ENCODE measurements at regions not wholly inside any gene's neighbourhood (a gene's known extent, or its start where the extent isn't known, plus 50 kb on each side); places are given as distances from the start of the nearest gene placed in this dataset.

DNA sequence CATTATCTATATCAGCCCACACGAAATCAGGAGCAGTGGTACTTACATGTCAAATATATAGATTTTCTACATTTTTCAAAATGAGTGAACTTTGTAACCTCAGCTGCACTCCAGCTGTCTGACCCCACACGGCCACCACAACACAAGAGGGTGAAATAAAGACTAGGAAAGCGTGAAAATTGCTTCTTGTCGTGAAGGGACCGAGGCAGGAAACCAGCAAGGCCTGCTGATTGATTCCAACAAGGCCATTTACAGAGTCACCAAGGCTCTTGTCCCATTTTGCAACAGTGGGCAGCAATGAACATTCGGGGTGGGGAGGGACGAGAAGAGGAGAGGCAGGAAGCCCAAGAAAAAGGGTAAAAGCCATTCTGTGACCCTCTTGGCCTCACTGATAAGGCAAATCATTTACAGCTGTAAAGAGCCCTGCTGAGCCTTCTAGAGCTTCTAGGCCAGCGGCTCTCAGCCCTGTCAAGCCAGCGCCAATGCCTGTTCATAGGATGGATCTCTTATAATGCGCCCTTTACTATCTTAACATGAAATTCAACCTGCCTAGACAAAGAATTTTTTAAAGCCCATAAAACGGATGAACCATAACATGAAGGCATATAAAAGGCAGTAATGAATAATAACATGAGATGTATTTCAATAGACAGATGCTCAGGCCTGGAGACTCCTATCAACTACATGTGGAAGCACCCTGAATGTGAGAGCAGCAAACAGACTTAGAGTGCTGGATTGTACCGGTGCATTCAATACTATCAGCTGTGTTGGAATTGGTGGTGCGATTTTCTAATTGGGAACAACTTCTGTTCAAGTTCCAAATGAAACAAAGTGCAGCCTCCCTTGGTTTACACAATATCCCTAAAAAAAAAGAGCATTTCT, 269.0 kb downstream of the CDCA7 start:
- H3K4me3 Mint-ChIP-seq: no peak overlapping the region
- DNase-seq (no peak), ATAC-seq (replicated peaks) (no peak)
- no peak overlapping the region for H3K27ac Mint-ChIP-seq
- no peaks in the 10 kb centered on the region for H3K9me3 Mint-ChIP-seq
- H3K36me3 Mint-ChIP-seq (ENCODE audit: insufficient read depth): no peaks in the 10 kb centered on the region
- H3K4me1 Mint-ChIP-seq (ENCODE audit: low read depth in 2 of 2): no peaks in the 10 kb centered on the region
- peaks cover 44 to 65% of the 10 kb centered on the region in 2 donors for H3K27me3 Mint-ChIP-seq

- Mint-ChIP-seq H3K27me3 (peaks cover 46 to 64% of the 10 kb centered on the region in 2 donors), H3K36me3 (ENCODE audit: insufficient read depth) (no peaks in the 10 kb centered on the region), H3K9me3 (no peaks in the 10 kb centered on the region), H3K27ac (no peak overlapping the region), H3K4me3 (no peak overlapping the region), H3K4me1 (ENCODE audit: low read depth in 2 of 2) (no peaks in the 10 kb centered on the region)
- DNase-seq (no peak), ATAC-seq (replicated peaks) (no peak)
These were observed 270.6 kb downstream of the CDCA7 start for GRCh38 chr2:173625315-173625714.

GRCh38 chr2:173629076-173629475, 274.4 kb downstream of the CDCA7 start:
- ATAC-seq (replicated peaks) (no peak), DNase-seq (no peak)
- Mint-ChIP-seq H3K4me1 (ENCODE audit: low read depth in 2 of 2) (no peaks in the 10 kb centered on the region), H3K9me3 (no peaks in the 10 kb centered on the region), H3K36me3 (ENCODE audit: insufficient read depth) (no peaks in the 10 kb centered on the region), H3K4me3 (no peak overlapping the region), H3K27ac (no peak overlapping the region), H3K27me3 (peaks cover 48 to 54% of the 10 kb centered on the region in 2 donors)

DNA sequence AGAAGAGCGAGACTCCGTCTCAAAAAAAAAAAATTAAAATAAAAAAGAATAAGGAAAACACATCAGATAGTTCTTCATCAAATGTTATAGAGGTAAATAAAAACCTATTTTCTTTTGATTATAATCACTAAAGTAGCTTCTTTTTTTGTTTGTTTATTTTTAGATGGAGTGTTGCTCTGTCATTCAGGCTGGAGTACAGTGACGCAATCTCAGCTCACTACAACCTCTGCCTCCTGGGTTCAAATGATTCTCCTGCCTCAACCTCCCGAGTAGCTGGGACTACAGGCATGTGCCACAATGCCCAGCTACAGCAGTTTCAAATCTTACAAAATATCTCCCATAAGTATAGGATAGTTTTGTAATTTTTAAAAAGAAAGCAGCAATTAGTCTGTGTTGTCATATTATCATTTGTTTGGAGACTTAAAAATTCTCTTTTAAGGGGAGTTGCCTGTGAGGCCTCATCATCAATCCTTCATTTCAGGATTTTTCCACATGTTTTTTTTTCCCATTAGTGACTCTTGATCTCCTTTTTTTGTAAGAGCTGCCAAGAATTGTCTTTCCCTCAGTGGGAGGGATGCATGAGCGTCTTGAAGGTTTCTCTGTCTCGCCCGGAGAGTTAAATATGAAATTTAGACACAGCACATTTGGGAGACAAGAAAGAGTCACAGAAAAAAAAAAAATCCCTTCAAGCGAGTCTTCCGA, 275.9 kb downstream of the CDCA7 start:
- Mint-ChIP-seq H3K4me1 (ENCODE audit: low read depth in 2 of 2) (no peaks in the 10 kb centered on the region), H3K27me3 (peaks cover 49 to 51% of the 10 kb centered on the region in 2 donors), H3K4me3 (no peak overlapping the region)

GRCh38 chr2:173631127-173631460, 276.4 kb downstream of the CDCA7 start:
- no peaks in the 10 kb centered on the region for H3K4me1 Mint-ChIP-seq (ENCODE audit: low read depth in 2 of 2)
- H3K9me3 Mint-ChIP-seq: no peaks in the 10 kb centered on the region
- DNase-seq (no peak), ATAC-seq (replicated peaks) (no peak)
- H3K36me3 Mint-ChIP-seq (ENCODE audit: insufficient read depth): no peaks in the 10 kb centered on the region
- no peak overlapping the region for H3K4me3 Mint-ChIP-seq
- H3K27me3 Mint-ChIP-seq: peaks cover 46 to 53% of the 10 kb centered on the region in 2 donors
- no peak overlapping the region for H3K27ac Mint-ChIP-seq

More for the DNA sequence above, 275.9 kb downstream of the CDCA7 start:
- no peak overlapping the region for H3K27ac Mint-ChIP-seq
- no peaks in the 10 kb centered on the region for H3K36me3 Mint-ChIP-seq (ENCODE audit: insufficient read depth)
- DNase-seq: no peak
- H3K9me3 Mint-ChIP-seq: no peaks in the 10 kb centered on the region
- no peak for ATAC-seq (replicated peaks)

GRCh38 chr2:173644146-173644545, 289.5 kb downstream of the CDCA7 start:
- Mint-ChIP-seq H3K27me3 (peaks cover 18 to 52% of the 10 kb centered on the region in 2 donors), H3K9me3 (no peaks in the 10 kb centered on the region), H3K36me3 (ENCODE audit: insufficient read depth) (no peaks in the 10 kb centered on the region), H3K27ac (no peak overlapping the region), H3K4me1 (ENCODE audit: low read depth in 2 of 2) (no peaks in the 10 kb centered on the region), H3K4me3 (no peak overlapping the region)
- DNase-seq (no peak), ATAC-seq (replicated peaks) (no peak)

GRCh38 chr2:173647681-173648311, 293.1 kb downstream of the CDCA7 start:
- no peaks in the 10 kb centered on the region for H3K9me3 Mint-ChIP-seq
- H3K4me1 Mint-ChIP-seq (ENCODE audit: low read depth in 2 of 2): no peaks in the 10 kb centered on the region
- H3K36me3 Mint-ChIP-seq (ENCODE audit: insufficient read depth): no peaks in the 10 kb centered on the region
- ATAC-seq (replicated peaks) (no peak), DNase-seq (no peak)
- no peak overlapping the region for H3K4me3 Mint-ChIP-seq
- no peak overlapping the region for H3K27ac Mint-ChIP-seq
- peaks cover 21 to 46% of the 10 kb centered on the region in 2 donors for H3K27me3 Mint-ChIP-seq

DNA sequence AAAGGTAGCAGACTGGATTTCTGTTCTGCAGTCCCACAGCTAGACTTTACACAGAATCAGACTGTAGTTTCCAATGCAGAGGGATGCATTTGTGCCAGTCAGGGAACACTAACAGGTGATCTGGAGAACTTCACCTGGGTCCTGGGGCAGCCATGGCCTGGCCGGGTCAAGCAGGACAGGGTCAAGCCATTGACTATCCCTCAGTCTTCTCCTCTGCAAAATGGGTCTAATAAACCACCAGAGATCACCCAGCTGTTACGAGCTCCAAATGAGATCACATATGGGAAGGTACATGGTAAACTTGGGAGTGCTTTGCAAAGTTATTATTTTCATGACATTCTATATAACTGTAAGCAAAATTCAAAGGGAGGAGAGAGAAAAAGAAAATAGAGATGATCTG, 294.1 kb downstream of the CDCA7 start:
- Mint-ChIP-seq H3K9me3 (no peaks in the 10 kb centered on the region), H3K27ac (no peak overlapping the region), H3K36me3 (ENCODE audit: insufficient read depth) (no peaks in the 10 kb centered on the region), H3K4me1 (ENCODE audit: low read depth in 2 of 2) (no peaks in the 10 kb centered on the region), H3K4me3 (no peak overlapping the region), H3K27me3 (peaks cover 21 to 46% of the 10 kb centered on the region in 2 donors)
- DNase-seq (no peak), ATAC-seq (replicated peaks) (no peak)

- no peak for DNase-seq
- Mint-ChIP-seq H3K36me3 (ENCODE audit: insufficient read depth) (no peaks in the 10 kb centered on the region), H3K4me1 (ENCODE audit: low read depth in 2 of 2) (no peaks in the 10 kb centered on the region)
These were observed 295.0 kb downstream of the CDCA7 start for GRCh38 chr2:173649527-173650219.

DNA sequence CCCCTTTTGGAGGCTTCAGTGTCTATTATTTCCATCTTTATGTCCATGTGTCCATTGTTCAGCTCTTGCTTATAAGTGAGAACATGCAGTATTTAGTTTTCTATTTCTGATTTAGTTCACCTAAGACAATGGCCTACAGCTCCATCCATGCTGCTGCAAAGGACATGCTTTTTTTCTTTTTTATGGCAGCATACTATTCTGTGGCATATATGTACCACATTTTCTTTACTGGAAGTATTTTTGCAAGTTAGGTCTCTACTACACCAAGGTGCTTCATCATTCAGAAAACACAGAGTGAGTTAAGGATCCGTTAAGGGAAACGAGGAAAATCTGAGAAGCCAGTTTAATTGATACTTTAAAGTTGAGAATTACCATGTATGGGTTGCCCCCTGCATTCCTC, 297.2 kb downstream of the CDCA7 start:
- Mint-ChIP-seq H3K27me3 (peaks cover 21 to 31% of the 10 kb centered on the region in 2 donors), H3K9me3 (no peaks in the 10 kb centered on the region), H3K36me3 (ENCODE audit: insufficient read depth) (no peaks in the 10 kb centered on the region), H3K4me1 (ENCODE audit: low read depth in 2 of 2) (no peaks in the 10 kb centered on the region), H3K27ac (no peak overlapping the region), H3K4me3 (no peak overlapping the region)
- DNase-seq (no peak), ATAC-seq (replicated peaks) (no peak)

More at GRCh38 chr2:173649527-173650219, 295.0 kb downstream of the CDCA7 start:
- H3K27ac Mint-ChIP-seq: no peak overlapping the region
- H3K4me3 Mint-ChIP-seq: no peak overlapping the region
- no peak for ATAC-seq (replicated peaks)
- no peaks in the 10 kb centered on the region for H3K9me3 Mint-ChIP-seq
- peaks cover 21 to 46% of the 10 kb centered on the region in 2 donors for H3K27me3 Mint-ChIP-seq

DNA sequence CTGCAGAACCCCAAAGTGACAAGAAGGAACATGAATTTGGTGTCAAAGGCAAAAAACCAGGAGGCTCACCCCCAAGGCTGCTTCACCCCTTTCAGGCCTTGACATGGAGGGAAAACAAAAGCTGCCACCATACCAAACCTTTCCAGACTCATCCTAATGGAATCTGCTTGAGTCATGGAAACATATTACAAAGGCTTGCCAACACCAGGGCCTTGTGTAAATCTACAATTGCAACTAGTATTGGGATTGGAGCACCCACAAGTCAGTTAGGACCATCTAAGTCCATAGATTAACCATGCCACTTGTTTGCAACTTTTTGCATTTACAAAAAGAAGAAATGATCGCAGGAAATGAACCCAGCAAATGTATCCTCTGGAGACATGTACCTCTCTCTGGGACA, 297.6 kb downstream of the CDCA7 start:
- no peaks in the 10 kb centered on the region for H3K36me3 Mint-ChIP-seq (ENCODE audit: insufficient read depth)
- no peak overlapping the region for H3K27ac Mint-ChIP-seq
- no peak overlapping the region for H3K4me3 Mint-ChIP-seq
- H3K27me3 Mint-ChIP-seq: peaks cover 25 to 30% of the 10 kb centered on the region in 2 donors
- no peaks in the 10 kb centered on the region for H3K9me3 Mint-ChIP-seq
- ATAC-seq (replicated peaks) (no peak), DNase-seq (no peak)
- H3K4me1 Mint-ChIP-seq (ENCODE audit: low read depth in 2 of 2): no peaks in the 10 kb centered on the region

GRCh38 chr2:173652767-173653431, 298.2 kb downstream of the CDCA7 start:
- no peaks in the 10 kb centered on the region for H3K9me3 Mint-ChIP-seq
- DNase-seq: no peak

DNA sequence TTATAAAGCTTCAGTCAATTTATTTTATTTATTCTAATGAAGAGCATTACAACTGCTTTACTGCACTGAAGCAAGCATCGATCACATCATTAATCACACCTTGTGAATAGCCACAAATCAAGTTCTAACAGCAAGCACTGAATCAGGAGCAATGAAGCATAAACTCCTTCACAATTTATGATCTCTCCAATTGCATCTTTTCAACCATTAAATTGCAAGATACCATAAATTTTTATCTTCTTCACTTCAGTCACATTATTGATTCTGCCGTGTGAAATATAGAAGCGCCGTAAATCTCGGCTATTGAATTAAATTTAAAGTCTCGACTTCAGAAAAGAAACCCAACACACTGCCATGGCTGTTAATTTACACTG, 298.7 kb downstream of the CDCA7 start:
- H3K4me3 Mint-ChIP-seq: no peak overlapping the region
- H3K27ac Mint-ChIP-seq: no peak overlapping the region
- no peaks in the 10 kb centered on the region for H3K4me1 Mint-ChIP-seq (ENCODE audit: low read depth in 2 of 2)
- peaks cover 31 to 35% of the 10 kb centered on the region in 2 donors for H3K27me3 Mint-ChIP-seq
- H3K36me3 Mint-ChIP-seq (ENCODE audit: insufficient read depth): no peaks in the 10 kb centered on the region
- H3K9me3 Mint-ChIP-seq: no peaks in the 10 kb centered on the region
- DNase-seq (no peak), ATAC-seq (replicated peaks) (no peak)

More at GRCh38 chr2:173652767-173653431, 298.2 kb downstream of the CDCA7 start:
- Mint-ChIP-seq H3K4me3 (no peak overlapping the region), H3K27ac (no peak overlapping the region), H3K4me1 (ENCODE audit: low read depth in 2 of 2) (no peaks in the 10 kb centered on the region), H3K27me3 (peaks cover 30 to 32% of the 10 kb centered on the region in 2 donors), H3K36me3 (ENCODE audit: insufficient read depth) (no peaks in the 10 kb centered on the region)
- no peak for ATAC-seq (replicated peaks)

All from effector memory CD8-positive, alpha-beta T cell (primary cell).